ENCODE measurements at regions not wholly inside any gene's neighbourhood (a gene's known extent, or its start where the extent isn't known, plus 50 kb on each side); places are given as distances from the start of the nearest gene placed in this dataset.

- TF ChIP-seq ZNF146 (CRISPR knock-in tag; IDR thresholded peaks at IDR 0.05; ENCODE audit: unreplicated experiment) = no peak
- TF ChIP-seq TSC22D4 (tag; IDR thresholded peaks at IDR 0.05) = no peak
- TF ChIP-seq NR1H2 (CRISPR knock-in tag; IDR thresholded peaks at IDR 0.05) = no peak
- TF ChIP-seq THAP12 (CRISPR knock-in tag; IDR thresholded peaks at IDR 0.05) = no peak
- TF ChIP-seq CTCF (IDR thresholded peaks at IDR 0.05 in 2 of 3, conservative IDR thresholded peaks at IDR 0.05 in 1 of 3; ENCODE audit: insufficient read depth in 2 of 3, low read depth in 1 of 3, low read length in 3 of 3) = no peak
- TF ChIP-seq ZKSCAN8 (CRISPR knock-in tag; IDR thresholded peaks at IDR 0.05) = no peak
- TF ChIP-seq ZNF134 (CRISPR knock-in tag; conservative IDR thresholded peaks at IDR 0.05) = no peak
- no peak for TF ChIP-seq CBX3 (IDR thresholded peaks at IDR 0.05; ENCODE audit: borderline replicate concordance in 1 of 2, low read length in 2 of 2)
- no peak for TF ChIP-seq POLR2A (conservative IDR thresholded peaks at IDR 0.05)
Measured at GRCh38 chr11:15624701-15625100, 510.0 kb downstream of the INSC start.
